ENCODE measurements at regions not wholly inside any gene's neighbourhood (a gene's known extent, or its start where the extent isn't known, plus 50 kb on each side); places are given as distances from the start of the nearest gene placed in this dataset.

GRCh38 chr2:71897836-71898235, 249.8 kb downstream of the CYP26B1 start:
- TF ChIP-seq CTCF (IDR thresholded peaks at IDR 0.05; ENCODE audit: insufficient read depth, low read length) (no peak), GABPA (IDR thresholded peaks at IDR 0.05; ENCODE audit: low read depth) (no peak), POLR2AphosphoS5 (IDR thresholded peaks at IDR 0.05; ENCODE audit: low read depth) (no peak), SPI1 (IDR thresholded peaks at IDR 0.05; ENCODE audit: borderline replicate concordance, low read depth) (no peak), REST (IDR thresholded peaks at IDR 0.05; ENCODE audit: insufficient replicate concordance, low read depth) (no peak)

Measured in HL-60 (cell line).